Fibroblast of peridontal ligament (primary cell): ENCODE measurements at regions not wholly inside any gene's neighbourhood (a gene's known extent, or its start where the extent isn't known, plus 50 kb on each side); places are given as distances from the start of the nearest gene placed in this dataset.

Experiments
- DNase-seq: peaks from one replicate; pipeline ENCODE4 v3.0.0-alpha.2; 2010; ENCODE audit errors: extremely low read depth

- no peak for DNase-seq
Measured at GRCh38 chr13:61795580-61795979, 379.9 kb upstream of the PCDH20 start.

DNA sequence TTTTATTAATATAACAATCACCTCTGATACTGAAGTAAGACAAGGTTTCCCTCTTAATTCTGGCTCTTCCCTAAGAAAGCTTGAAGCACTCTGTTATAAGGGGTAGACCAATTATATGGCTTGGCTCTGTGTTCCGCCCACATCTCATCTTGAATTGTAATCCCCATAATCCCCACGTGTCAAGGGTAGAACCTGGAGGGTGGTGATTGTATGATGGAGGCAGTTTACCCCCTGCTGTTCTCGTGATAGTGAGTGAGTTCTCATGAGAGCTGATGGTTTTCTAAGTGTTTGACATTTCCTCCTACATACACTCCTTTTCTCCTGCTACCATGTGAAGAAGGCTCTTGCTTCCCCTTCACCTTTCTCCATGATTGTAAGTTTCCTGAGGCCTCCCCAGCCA, 363.8 kb upstream of the PCDH20 start:
- DNase-seq: no peak

DNA sequence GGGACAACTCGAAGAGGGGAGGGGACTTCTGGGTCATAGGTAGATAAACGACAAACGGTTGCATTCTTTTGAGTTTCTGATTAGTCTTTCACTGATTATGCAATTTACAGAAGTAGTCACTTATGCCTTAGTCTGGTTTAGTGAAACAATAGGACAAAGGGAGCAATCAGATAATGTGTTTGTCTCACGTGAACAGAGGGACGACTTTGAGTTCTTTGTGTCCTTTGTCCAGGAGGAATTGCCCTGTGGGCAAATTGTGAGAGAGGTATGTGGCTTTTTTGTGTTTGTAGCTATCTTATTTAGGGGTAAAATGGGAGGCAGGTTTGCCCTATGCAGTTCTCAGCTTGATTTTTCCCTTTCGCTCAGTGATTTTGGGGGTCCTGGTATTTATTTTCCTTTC, 362.9 kb upstream of the PCDH20 start:
- DNase-seq: no peak

DNA sequence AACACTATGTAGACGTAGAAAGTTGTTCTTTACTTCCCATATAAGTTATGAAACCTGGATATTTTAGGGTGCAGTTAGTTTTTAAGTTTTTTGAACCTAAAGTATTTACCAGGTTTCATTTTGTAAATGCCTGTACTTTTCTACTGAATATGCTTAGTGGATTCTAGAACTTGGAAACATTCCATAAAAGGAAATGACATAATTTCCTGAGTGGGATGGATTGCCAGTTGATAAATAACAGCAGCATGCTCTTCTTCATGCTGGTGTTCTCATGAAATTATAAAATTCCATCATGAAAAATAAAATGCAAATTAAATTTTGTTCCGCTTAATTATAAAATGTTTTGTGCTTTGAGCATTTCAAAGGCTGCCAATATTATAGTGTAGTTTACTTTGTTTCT, 362.2 kb upstream of the PCDH20 start:
- DNase-seq: no peak

GRCh38 chr13:61777271-61777670, 361.6 kb upstream of the PCDH20 start:
- DNase-seq: no peak

DNA sequence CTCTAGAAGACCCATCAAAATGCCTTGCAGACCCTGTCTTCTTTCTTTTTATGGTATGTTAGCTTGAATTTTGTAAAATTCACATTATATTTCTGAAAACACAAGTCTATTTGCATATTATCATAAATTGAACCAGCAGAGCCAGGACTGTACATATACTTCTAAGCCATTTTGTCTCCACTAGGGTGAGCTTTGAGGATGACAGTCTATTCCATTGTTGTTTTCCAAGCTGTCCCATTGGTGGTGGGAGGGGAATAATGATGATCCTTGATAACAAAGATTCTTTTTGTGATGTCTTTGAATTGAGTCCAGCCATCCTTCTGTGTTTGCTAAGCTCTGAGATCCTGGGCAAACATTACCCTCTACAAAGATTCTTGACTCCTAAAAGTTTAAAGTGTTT, 359.3 kb upstream of the PCDH20 start:
- no peak for DNase-seq

- no peak for DNase-seq
Measured at GRCh38 chr13:61770681-61771080, 355.0 kb upstream of the PCDH20 start.

GRCh38 chr13:61768175-61768574, 352.5 kb upstream of the PCDH20 start:
- no peak for DNase-seq

GRCh38 chr13:61766667-61767058, 351.0 kb upstream of the PCDH20 start:
- DNase-seq: no peak

- no peak for DNase-seq
Measured at GRCh38 chr13:61765940-61766666, 350.5 kb upstream of the PCDH20 start.

DNA sequence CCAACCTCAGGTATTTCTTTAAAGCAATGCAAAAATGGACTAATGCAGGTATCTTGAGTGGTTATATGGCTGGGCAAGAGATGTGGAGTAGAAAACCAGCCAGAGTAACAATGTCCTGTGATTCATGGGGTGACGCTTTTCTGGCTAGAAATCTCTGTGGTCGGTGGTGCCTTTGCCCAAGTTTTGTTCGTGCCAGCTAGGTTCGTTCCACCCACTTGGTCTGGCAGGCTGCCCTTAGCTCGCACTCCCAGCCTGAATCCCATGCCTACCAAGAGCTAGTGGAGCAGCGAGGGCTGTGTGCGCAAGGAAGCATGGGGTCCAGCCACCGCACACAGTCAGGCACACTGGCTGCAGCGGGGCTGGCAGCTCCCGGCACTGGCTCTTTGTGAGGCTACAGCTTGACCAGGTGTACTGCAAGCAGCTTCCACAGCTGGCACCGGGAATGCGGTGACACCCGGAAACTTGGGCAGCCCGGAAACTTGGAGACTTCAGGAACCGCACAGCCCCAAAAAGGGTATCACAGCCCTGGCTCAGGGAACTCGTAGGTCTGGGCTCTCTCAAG, 349.6 kb upstream of the PCDH20 start:
- no peak for DNase-seq

DNA sequence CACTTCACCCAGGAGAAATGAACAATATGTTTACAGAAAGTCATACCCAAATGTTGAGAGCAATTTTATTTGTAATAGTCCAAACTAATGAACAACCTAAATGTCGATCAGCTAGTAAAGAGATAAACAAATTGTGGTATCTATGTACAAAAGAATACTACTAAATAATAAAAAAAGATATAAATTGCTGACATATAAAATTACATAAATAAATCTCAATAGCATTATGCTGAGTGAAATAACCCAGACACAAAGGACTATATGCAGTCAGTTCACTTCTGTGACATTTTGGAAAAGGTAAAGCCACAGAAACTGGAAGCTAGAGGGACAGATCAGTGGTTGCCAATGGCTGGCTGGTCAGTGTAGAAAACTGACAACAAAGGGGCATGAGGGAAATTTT, 346.0 kb upstream of the PCDH20 start:
- no peak for DNase-seq

DNA sequence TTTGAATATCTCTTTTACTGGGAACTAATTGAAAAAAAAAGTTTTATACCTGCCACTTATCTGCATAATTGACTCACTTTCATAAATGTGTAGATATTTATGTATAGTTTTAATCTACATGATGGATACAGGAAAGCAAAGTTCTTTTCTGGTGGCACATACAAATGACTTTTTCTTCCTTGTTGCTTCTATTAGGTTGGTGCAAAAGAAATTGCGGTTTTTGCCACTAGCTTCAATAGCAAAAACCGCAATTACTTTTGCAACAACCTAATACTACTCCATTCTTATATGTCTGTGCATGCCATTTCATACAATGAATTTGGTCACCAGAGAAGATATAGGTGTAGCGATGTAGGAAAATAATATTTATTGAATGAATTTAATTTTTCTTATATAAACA, 344.5 kb upstream of the PCDH20 start:
- no peak for DNase-seq

DNA sequence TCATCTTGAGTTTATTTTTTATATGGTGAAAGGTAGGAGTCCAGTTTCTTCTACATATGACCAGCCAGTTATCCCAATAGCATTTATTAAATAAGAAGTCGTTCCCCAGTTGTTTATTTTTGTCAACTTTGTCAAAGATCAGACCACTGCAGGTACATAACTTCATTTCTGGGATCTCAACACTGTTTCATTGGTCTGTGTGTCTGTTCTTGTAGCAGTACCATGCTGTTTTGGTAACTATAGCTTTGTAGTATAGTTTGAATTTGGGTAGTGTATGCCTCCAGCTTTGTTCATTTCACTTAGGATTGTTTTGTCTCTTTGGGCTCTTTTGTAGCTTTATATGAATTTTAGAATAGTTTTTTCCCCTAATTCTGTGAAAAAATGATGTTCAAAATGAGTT, 340.4 kb upstream of the PCDH20 start:
- DNase-seq: no peak

DNA sequence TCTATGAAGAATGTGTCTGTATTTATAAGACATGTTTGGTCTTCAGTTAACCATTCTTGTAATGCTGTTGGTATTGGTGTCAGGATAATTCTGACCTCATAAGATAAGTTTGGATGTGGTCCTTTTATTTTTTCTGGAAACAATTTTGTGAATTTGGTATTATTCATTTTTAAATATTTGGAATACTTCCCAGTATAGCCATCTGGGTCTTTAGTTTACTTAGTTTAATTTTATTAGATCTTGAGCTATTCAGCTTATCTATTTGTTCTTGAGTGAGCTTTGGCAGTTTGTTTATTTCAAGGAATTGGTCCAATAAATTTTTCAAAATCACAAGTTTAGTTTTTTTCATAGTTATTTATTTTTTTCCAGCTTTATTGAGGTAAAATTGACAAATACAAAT, 335.4 kb upstream of the PCDH20 start:
- DNase-seq: no peak

GRCh38 chr13:61738236-61738750, 322.6 kb upstream of the PCDH20 start:
- no peak for DNase-seq

DNA sequence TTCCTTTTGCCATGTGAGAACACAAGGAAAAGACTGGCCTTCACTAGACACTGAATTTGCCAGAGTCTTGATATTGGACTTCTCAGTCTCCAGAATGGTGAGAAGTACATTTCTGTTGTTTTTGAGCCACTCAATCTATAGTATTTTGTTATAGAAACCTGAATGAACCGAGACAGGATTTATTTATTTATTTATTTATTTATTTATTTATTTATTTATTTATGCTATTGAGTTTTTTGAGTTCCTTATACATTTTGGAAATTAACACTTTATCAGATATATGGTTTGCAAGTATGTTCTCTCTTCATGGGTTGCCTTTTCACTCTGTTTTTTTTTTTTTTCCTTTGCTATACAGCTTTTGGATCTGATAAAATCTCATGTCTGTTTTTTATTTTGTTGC, 319.0 kb upstream of the PCDH20 start:
- DNase-seq: no peak

GRCh38 chr13:61728471-61728870, 312.8 kb upstream of the PCDH20 start:
- no peak for DNase-seq

- no peak for DNase-seq
Measured at GRCh38 chr13:61727767-61728166, 312.1 kb upstream of the PCDH20 start.

DNA sequence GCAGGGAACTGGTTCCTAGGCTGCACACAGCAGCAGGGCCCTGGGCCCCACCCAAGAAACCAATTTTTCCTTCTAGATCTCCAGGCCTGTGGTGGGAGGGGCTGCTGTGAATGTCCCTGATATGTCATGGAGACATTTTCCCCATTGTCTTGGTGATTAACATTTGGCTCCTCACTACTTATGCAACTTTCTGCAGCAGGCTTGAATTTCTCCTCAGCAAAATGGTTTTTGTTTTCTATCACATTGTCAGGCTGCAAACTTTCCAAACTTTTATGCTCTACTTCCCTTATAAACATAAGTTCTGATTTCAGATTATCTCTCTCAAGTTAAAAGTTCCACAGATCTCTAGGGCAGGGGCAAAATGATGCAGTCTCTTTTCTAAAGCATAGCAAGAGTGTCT, 310.2 kb upstream of the PCDH20 start:
- no peak for DNase-seq

- no peak for DNase-seq
Measured at GRCh38 chr13:61722119-61722518, 306.5 kb upstream of the PCDH20 start.

DNA sequence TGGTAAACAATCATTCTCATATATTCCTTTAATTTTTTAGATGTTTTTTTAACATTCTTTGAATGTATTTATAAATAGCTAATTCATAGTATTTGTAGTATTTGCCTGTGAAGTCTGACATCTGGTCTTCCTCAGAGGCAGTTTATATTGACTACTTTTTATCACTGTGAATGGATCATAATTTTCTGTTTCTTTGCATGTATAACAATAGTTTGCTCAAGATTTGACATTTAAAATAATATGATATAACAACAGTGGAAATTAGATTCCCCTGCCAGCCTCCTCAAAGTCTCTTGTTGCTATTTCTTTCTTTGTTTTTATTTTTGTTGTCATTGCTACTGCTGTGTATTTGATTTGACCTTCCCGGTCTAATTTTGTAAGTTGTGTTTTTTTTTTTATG, 297.0 kb upstream of the PCDH20 start:
- no peak for DNase-seq

GRCh38 chr13:61709258-61709657, 293.6 kb upstream of the PCDH20 start:
- no peak for DNase-seq

GRCh38 chr13:61706899-61707298, 291.2 kb upstream of the PCDH20 start:
- DNase-seq: no peak
